MM.1S (cell line): ENCODE measurements at regions not wholly inside any gene's neighbourhood (a gene's known extent, or its start where the extent isn't known, plus 50 kb on each side); places are given as distances from the start of the nearest gene placed in this dataset.

ENCODE experiments used
- EZH2 ChIP-seq: fragments of 300-600 bp; sonication (generic); optimal IDR thresholded peaks from 2 replicates; pipeline ENCODE3; 2017; ENCODE audit warnings: low read depth, mild to moderate bottlenecking, antibody characterized with exemption, low read length, mixed read lengths
- EZH2phosphoT487 ChIP-seq: fragments of 300-600 bp; sonication (generic); IDR thresholded peaks from 2 replicates; pipeline ENCODE4 v1.6.1; 2018; ENCODE audit warnings: antibody characterized with exemption, low read length
- TF ChIP-seq, protein P1 (sequence below): fragments of 300-600 bp; sonication (generic); IDR thresholded peaks from 2 replicates; pipeline ENCODE4 v1.5.1; 2016; ENCODE audit warnings: antibody characterized with exemption, low read length, mixed read lengths

DNA sequence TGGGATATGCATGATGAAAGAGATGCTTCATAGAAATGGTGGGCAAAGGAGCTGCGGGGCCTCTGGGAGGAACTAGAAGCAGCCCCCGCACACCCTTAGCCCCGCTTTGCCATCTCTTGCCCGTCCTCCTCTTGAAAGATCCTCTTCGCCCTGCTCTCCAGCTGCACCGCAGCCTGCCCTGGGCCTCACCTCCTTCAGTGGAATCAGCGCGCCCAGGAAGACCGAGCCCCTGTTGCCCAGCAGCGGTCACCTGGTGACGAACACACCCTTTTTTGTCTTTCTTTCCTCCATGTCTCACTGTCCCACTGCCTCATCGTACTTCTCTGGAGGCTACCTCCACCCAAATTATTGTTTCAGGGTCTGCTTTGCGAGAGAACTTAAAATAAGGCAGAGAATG, 807.6 kb downstream of the UQCRFS1 start:
- TF ChIP-seq EZH2 (no peak), EZH2phosphoT487 (no peak)
- TF ChIP-seq, protein P1, sequence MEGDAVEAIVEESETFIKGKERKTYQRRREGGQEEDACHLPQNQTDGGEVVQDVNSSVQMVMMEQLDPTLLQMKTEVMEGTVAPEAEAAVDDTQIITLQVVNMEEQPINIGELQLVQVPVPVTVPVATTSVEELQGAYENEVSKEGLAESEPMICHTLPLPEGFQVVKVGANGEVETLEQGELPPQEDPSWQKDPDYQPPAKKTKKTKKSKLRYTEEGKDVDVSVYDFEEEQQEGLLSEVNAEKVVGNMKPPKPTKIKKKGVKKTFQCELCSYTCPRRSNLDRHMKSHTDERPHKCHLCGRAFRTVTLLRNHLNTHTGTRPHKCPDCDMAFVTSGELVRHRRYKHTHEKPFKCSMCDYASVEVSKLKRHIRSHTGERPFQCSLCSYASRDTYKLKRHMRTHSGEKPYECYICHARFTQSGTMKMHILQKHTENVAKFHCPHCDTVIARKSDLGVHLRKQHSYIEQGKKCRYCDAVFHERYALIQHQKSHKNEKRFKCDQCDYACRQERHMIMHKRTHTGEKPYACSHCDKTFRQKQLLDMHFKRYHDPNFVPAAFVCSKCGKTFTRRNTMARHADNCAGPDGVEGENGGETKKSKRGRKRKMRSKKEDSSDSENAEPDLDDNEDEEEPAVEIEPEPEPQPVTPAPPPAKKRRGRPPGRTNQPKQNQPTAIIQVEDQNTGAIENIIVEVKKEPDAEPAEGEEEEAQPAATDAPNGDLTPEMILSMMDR = no peak
